OCI-LY3 (cell line): ENCODE measurements at regions not wholly inside any gene's neighbourhood (a gene's known extent, or its start where the extent isn't known, plus 50 kb on each side); places are given as distances from the start of the nearest gene placed in this dataset.
"Not testable (repeated sequence)": the region's sequence is repeated elsewhere in the genome, so short reads cannot be mapped to it uniquely, and the experiment has no call there.

Experiments
- EZH2phosphoT487 ChIP-seq: fragments of 200-600 bp; shearing (Covaris generic); IDR thresholded peaks from 2 replicates; pipeline ENCODE4 v1.6.1; 2018; ENCODE audit warnings: antibody characterized with exemption, mixed run types, low read depth
- TF ChIP-seq, protein P1 (sequence below): fragments of 200-600, 300-600 bp; sonication (generic); IDR thresholded peaks from 2 replicates; pipeline ENCODE4 v1.5.1; 2014; ENCODE audit warnings: antibody characterized with exemption, low read length, low read depth

DNA sequence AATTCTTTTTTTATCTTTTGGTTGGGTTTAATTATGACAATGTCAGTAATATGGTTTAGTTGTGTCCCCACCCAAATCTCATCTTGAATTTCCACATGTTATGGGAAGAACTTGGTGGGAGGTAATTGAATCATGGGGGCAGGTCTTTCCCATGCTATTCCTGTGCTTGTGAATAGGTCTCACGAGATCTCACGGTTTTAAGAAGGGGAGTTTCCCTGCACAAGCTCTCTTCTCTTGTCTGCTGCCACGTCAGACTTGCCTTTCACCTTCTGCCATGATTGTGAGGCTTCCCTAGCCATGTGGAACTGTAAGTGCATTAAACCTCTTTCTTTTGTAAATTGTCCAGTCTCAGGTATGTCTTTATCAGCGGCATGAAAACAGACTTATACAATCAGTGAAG is 61.7 kb upstream of the IFNE start:
- TF ChIP-seq, protein P1, sequence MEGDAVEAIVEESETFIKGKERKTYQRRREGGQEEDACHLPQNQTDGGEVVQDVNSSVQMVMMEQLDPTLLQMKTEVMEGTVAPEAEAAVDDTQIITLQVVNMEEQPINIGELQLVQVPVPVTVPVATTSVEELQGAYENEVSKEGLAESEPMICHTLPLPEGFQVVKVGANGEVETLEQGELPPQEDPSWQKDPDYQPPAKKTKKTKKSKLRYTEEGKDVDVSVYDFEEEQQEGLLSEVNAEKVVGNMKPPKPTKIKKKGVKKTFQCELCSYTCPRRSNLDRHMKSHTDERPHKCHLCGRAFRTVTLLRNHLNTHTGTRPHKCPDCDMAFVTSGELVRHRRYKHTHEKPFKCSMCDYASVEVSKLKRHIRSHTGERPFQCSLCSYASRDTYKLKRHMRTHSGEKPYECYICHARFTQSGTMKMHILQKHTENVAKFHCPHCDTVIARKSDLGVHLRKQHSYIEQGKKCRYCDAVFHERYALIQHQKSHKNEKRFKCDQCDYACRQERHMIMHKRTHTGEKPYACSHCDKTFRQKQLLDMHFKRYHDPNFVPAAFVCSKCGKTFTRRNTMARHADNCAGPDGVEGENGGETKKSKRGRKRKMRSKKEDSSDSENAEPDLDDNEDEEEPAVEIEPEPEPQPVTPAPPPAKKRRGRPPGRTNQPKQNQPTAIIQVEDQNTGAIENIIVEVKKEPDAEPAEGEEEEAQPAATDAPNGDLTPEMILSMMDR = not testable (repeated sequence)
- not testable (repeated sequence) for TF ChIP-seq EZH2phosphoT487
